SKM-1 (cell line): ENCODE measurements at regions not wholly inside any gene's neighbourhood (a gene's known extent, or its start where the extent isn't known, plus 50 kb on each side); places are given as distances from the start of the nearest gene placed in this dataset.

Experiments used
- DNase-seq: peaks from one replicate; lab custom pipeline; 2025; ENCODE audit not compliant: unreplicated experiment; lab: John Stamatoyannopoulos, UW

GRCh38 chrY:8390310-8390709, 947.0 kb upstream of the TSPY4 start:
- no peak for DNase-seq

- DNase-seq, result no peak
These were observed 944.0 kb upstream of the TSPY4 start for GRCh38 chrY:8393246-8393645.

GRCh38 chrY:8422906-8423305, 914.4 kb upstream of the TSPY4 start:
- DNase-seq, result no peak

- no peak for DNase-seq
These were observed 910.8 kb upstream of the TSPY4 start for GRCh38 chrY:8426433-8426832.

- DNase-seq, result no peak
These were observed 899.8 kb upstream of the TSPY4 start for GRCh38 chrY:8437510-8437909.

GRCh38 chrY:8442097-8442496, 895.2 kb upstream of the TSPY4 start:
- no peak for DNase-seq

- no peak for DNase-seq
These were observed 884.3 kb upstream of the TSPY4 start for GRCh38 chrY:8452963-8453362.

GRCh38 chrY:8466813-8467212, 870.5 kb upstream of the TSPY4 start:
- DNase-seq, result no peak

GRCh38 chrY:8470249-8470648, 867.0 kb upstream of the TSPY4 start:
- no peak for DNase-seq

- DNase-seq, result no peak
These were observed 858.1 kb upstream of the TSPY4 start for GRCh38 chrY:8479141-8479540.

GRCh38 chrY:8488955-8489354, 848.3 kb upstream of the TSPY4 start:
- no peak for DNase-seq

GRCh38 chrY:8489880-8490630, 847.2 kb upstream of the TSPY4 start:
- no peak for DNase-seq

GRCh38 chrY:8494396-8494795, 842.9 kb upstream of the TSPY4 start:
- DNase-seq, result no peak

- no peak for DNase-seq
These were observed 842.0 kb upstream of the TSPY4 start for GRCh38 chrY:8495243-8495642.

- DNase-seq, result no peak
These were observed 836.4 kb upstream of the TSPY4 start for GRCh38 chrY:8500888-8501287.

- DNase-seq, result no peak
These were observed 803.8 kb upstream of the TSPY4 start for GRCh38 chrY:8533468-8533867.

- DNase-seq, result peak; percentile 59
These were observed 801.6 kb upstream of the TSPY4 start for GRCh38 chrY:8535704-8536103.

GRCh38 chrY:8536277-8536676, 801.0 kb upstream of the TSPY4 start:
- DNase-seq, result no peak

- no peak for DNase-seq
These were observed 796.0 kb upstream of the TSPY4 start for GRCh38 chrY:8541306-8541705.

- DNase-seq, result no peak
These were observed 792.5 kb upstream of the TSPY4 start for GRCh38 chrY:8544715-8545114.

- no peak for DNase-seq
These were observed 789.3 kb upstream of the TSPY4 start for GRCh38 chrY:8547931-8548330.

GRCh38 chrY:8551323-8551722, 785.9 kb upstream of the TSPY4 start:
- no peak for DNase-seq

- no peak for DNase-seq
These were observed 785.0 kb upstream of the TSPY4 start for GRCh38 chrY:8552168-8552805.
